Left ventricle myocardium superior (tissue), 1 donor: ENCODE measurements at regions not wholly inside any gene's neighbourhood (a gene's known extent, or its start where the extent isn't known, plus 50 kb on each side); places are given as distances from the start of the nearest gene placed in this dataset.
"Not testable (repeated sequence)": the region's sequence is repeated elsewhere in the genome, so short reads cannot be mapped to it uniquely, and the experiment has no call there.

ENCODE experiments used
- ATAC-seq: fragments of 200-7000 bp; cut with Tn5 transposase; one replicate; pipeline ENCODE4 v1.9.1; 2020; ENCODE audit warnings: mild to moderate bottlenecking, moderate library complexity
- DNase-seq: peaks from one replicate; pipeline ENCODE4 v3.0.0-alpha.2; 2020
- intact Hi-C: fragments of 100-400 bp; cut with micrococcal nuclease; formaldehyde crosslinking; loops from one replicate; pipeline ENCODE4 v1.11.0; 2022
- donor health status: DM: no; HTN: yes; CAD: no; lungs with severe emphysema.

GRCh38 chr4:60926624-60927023 lies 273.5 kb upstream of the ADGRL3 start:
- DNase-seq (no peak), ATAC-seq (no peak)
- intact Hi-C loops, result no loop called here

- intact Hi-C loops, result no loop called here
- ATAC-seq (no peak), DNase-seq (no peak)
Measured at GRCh38 chr4:60930866-60931265, 269.3 kb upstream of the ADGRL3 start.

- DNase-seq (no peak), ATAC-seq (no peak)
- intact Hi-C loops, result no loop called here
Measured at GRCh38 chr4:60934566-60935295, 265.4 kb upstream of the ADGRL3 start.

- DNase-seq (no peak), ATAC-seq (no peak)
- intact Hi-C loops, result no loop called here
Measured at GRCh38 chr4:60938181-60938580, 261.9 kb upstream of the ADGRL3 start.

- intact Hi-C loops, result no loop called here
- DNase-seq (no peak), ATAC-seq (no peak)
Measured at GRCh38 chr4:60938621-60939020, 261.5 kb upstream of the ADGRL3 start.

- intact Hi-C loops, result no loop called here
- no peak for ATAC-seq
- no peak for DNase-seq
Measured at GRCh38 chr4:60944060-60944459, 256.1 kb upstream of the ADGRL3 start.

- ATAC-seq, result no peak
Measured at GRCh38 chr4:60945641-60946040, 254.5 kb upstream of the ADGRL3 start.

GRCh38 chr4:60948008-60948407 lies 252.1 kb upstream of the ADGRL3 start:
- DNase-seq (no peak), ATAC-seq (no peak)
- intact Hi-C loops, result no loop called here

More at GRCh38 chr4:60945641-60946040, 254.5 kb upstream of the ADGRL3 start:
- intact Hi-C loops, result no loop called here
- DNase-seq, result no peak

GRCh38 chr4:60952921-60953320 lies 247.2 kb upstream of the ADGRL3 start:
- DNase-seq, result no peak
- no peak for ATAC-seq
- intact Hi-C loops, result no loop called here

- intact Hi-C loops, result no loop called here
- ATAC-seq, result no peak
- no peak for DNase-seq
Measured at GRCh38 chr4:60953826-60954225, 246.3 kb upstream of the ADGRL3 start.

GRCh38 chr4:60962286-60962685 lies 237.8 kb upstream of the ADGRL3 start:
- intact Hi-C loops, result no loop called here
- DNase-seq (no peak), ATAC-seq (no peak)

GRCh38 chr4:60981534-60981933 lies 218.6 kb upstream of the ADGRL3 start:
- no peak for ATAC-seq
- intact Hi-C loops, result no loop called here
- no peak for DNase-seq

- intact Hi-C loops, result no loop called here
- DNase-seq (no peak), ATAC-seq (no peak)
Measured at GRCh38 chr4:60989141-60989540, 211.0 kb upstream of the ADGRL3 start.

GRCh38 chr4:60992037-60992436 lies 208.1 kb upstream of the ADGRL3 start:
- ATAC-seq, result no peak
- no peak for DNase-seq
- intact Hi-C loops, result no loop called here

GRCh38 chr4:61003301-61003700 lies 196.8 kb upstream of the ADGRL3 start:
- intact Hi-C loops, result no loop called here
- ATAC-seq, result no peak
- DNase-seq, result no peak

GRCh38 chr4:61004651-61005170 lies 195.4 kb upstream of the ADGRL3 start:
- intact Hi-C loops, result no loop called here
- DNase-seq, result no peak

GRCh38 chr4:61011051-61011450 lies 189.1 kb upstream of the ADGRL3 start:
- intact Hi-C loops, result no loop called here
- no peak for DNase-seq
- no peak for ATAC-seq

More at GRCh38 chr4:61004651-61005170, 195.4 kb upstream of the ADGRL3 start:
- no peak for ATAC-seq

GRCh38 chr4:61011936-61012335 lies 188.2 kb upstream of the ADGRL3 start:
- DNase-seq, ATAC-seq, intact Hi-C loops: not testable (repeated sequence)

GRCh38 chr4:61024610-61025009 lies 175.5 kb upstream of the ADGRL3 start:
- intact Hi-C loops, result no loop called here
- DNase-seq, result no peak
- no peak for ATAC-seq

GRCh38 chr4:61027939-61028338 lies 172.2 kb upstream of the ADGRL3 start:
- no peak for DNase-seq
- no peak for ATAC-seq
- intact Hi-C loops, result no loop called here

GRCh38 chr4:61036071-61036684 lies 163.9 kb upstream of the ADGRL3 start:
- intact Hi-C loops, result no loop called here
- ATAC-seq, result no peak

More at GRCh38 chr4:61036071-61036684, 163.9 kb upstream of the ADGRL3 start:
- DNase-seq, result no peak
